T-cell (primary cell): ENCODE measurements at regions not wholly inside any gene's neighbourhood (a gene's known extent, or its start where the extent isn't known, plus 50 kb on each side); places are given as distances from the start of the nearest gene placed in this dataset.

ENCODE experiments used
- ATAC-seq, 4 experiments: fragments of 200-7000 bp in 3 of 4; fragments of 150-1000 bp in 1 of 4; cut with Tn5 transposase; replicated peaks in 1 of 4; 1 replicate in 3 of 4; 2 replicates in 1 of 4; pipeline ENCODE4 v1.10.0; 2021; ENCODE audit warnings: moderate library complexity in 3 of 4, mild to moderate bottlenecking in 2 of 4, moderate number of reproducible peaks in 1 of 4
- CTCF ChIA-PET, 2 donors: fragments of 300-600 bp; sonication (Branson Sonifier 250); formaldehyde crosslinking; loops; one replicate each; lab custom pipeline; 2022; ENCODE audit warnings: antibody characterized with exemption in 2 of 2; lab: Charles Lee
- POLR2A ChIA-PET, 2 donors: fragments of 300-600 bp; sonication (Branson Sonifier 250); formaldehyde crosslinking; loops; one replicate each; lab custom pipeline; 2022; ENCODE audit warnings: antibody characterized with exemption in 2 of 2; lab: Charles Lee
- DNase-seq, 35 experiments: peaks; one replicate each; pipeline versions ENCODE4 v3.0.0 to v3.0.0-alpha.2; 2013 to 2023
- H3K27ac ChIP-seq: one replicate; pipeline ENCODE4 v1.5.1; 2013; ENCODE audit warnings: low read length
- H3K27me3 ChIP-seq, 2 experiments: replicated peaks in 1 of 2; 1 replicate in 1 of 2; 2 replicates in 1 of 2; pipeline versions ENCODE4 v1.6.1 to v1.7.0; 2013; ENCODE audit warnings: low read length in 1 of 2, mixed read lengths in 1 of 2; ENCODE audit not compliant: control insufficient read depth in 2 of 2, insufficient read depth in 2 of 2; ENCODE audit errors: extremely low read depth in 1 of 2
- H3K36me3 ChIP-seq, 2 donors: 1 replicate in 1 of 2; 2 replicates in 1 of 2; pipeline versions ENCODE4 v1.6.1 to v1.7.0; 2013; ENCODE audit warnings: low read length in 1 of 2; ENCODE audit not compliant: control insufficient read depth in 2 of 2, insufficient read depth in 1 of 2; ENCODE audit errors: extremely low read depth in 1 of 2
- H3K4me1 ChIP-seq, 2 experiments: 1 replicate in 1 of 2; 2 replicates in 1 of 2; pipeline versions ENCODE4 v1.6.1 to v1.7.0; 2013; ENCODE audit warnings: low read length in 2 of 2, mixed read lengths in 1 of 2; ENCODE audit not compliant: insufficient read depth in 2 of 2, control insufficient read depth in 1 of 2; ENCODE audit errors: extremely low read depth in 1 of 2
- H3K4me3 ChIP-seq, 2 donors: 1 replicate in 1 of 2; 2 replicates in 1 of 2; pipeline versions ENCODE4 v1.5.1 to v1.7.0; 2013; ENCODE audit warnings: mild to moderate bottlenecking in 2 of 2, low read length in 1 of 2, moderate library complexity in 1 of 2; ENCODE audit not compliant: control insufficient read depth in 1 of 2; ENCODE audit errors: extremely low read depth in 1 of 2
- H3K9me3 ChIP-seq: 2 replicates; pipeline ENCODE4 v1.7.0; 2013
- H3K27ac Mint-ChIP-seq, 2 donors: one replicate each; pipeline ENCODE4 v1.8.0; 2020 to 2021; ENCODE audit warnings: mild to moderate bottlenecking in 2 of 2, mixed read lengths in 2 of 2
- H3K27me3 Mint-ChIP-seq, 2 donors: one replicate each; pipeline ENCODE4 v1.8.0; 2021 to 2022; ENCODE audit warnings: mixed read lengths in 2 of 2
- H3K36me3 Mint-ChIP-seq: one replicate; pipeline ENCODE4 v1.8.0; 2021; ENCODE audit warnings: mixed read lengths
- H3K4me1 Mint-ChIP-seq, 3 donors: one replicate each; pipeline ENCODE4 v1.8.0; 2020 to 2022; ENCODE audit warnings: mixed read lengths in 3 of 3, mild to moderate bottlenecking in 1 of 3
- H3K4me3 Mint-ChIP-seq, 3 donors: one replicate each; pipeline ENCODE4 v1.8.0; 2020 to 2022; ENCODE audit warnings: mild to moderate bottlenecking in 3 of 3, mixed read lengths in 3 of 3, moderate library complexity in 3 of 3
- H3K9me3 Mint-ChIP-seq, 3 donors: one replicate each; pipeline ENCODE4 v1.8.0; 2020 to 2022; ENCODE audit warnings: mixed read lengths in 3 of 3
- WGBS: methylation state at CpG from one replicate; pipeline ENCODE4 v1.1.5; 2013; ENCODE audit warnings: missing lambda C conversion rate; ENCODE audit not compliant: insufficient coverage; 5-methylcytosine and 5-hydroxymethylcytosine counted together

- Histone ChIP-seq H3K9me3 (no peaks in the 10 kb centered on the region), H3K4me3 (no peak overlapping the region), H3K36me3 (no peaks in the 10 kb centered on the region), H3K27me3 (no peaks in the 10 kb centered on the region), H3K4me1 (no peaks in the 10 kb centered on the region), H3K27ac (no peak overlapping the region)
- no peaks in the 10 kb centered on the region for H3K36me3 Mint-ChIP-seq
- ChIA-PET CTCF (no interaction called here), POLR2A (no interaction called here)
- DNase-seq = no peak
- H3K27me3 Mint-ChIP-seq = no peaks in the 10 kb centered on the region
- H3K4me1 Mint-ChIP-seq = no peaks in the 10 kb centered on the region
- H3K9me3 Mint-ChIP-seq = peaks cover 3 to 18% (median 5%) of the 10 kb centered on the region in 3 donors
- no peak for ATAC-seq
- WGBS = 80% methylated on average over 1 of the region's 5 CpGs
- H3K4me3 Mint-ChIP-seq = no peak overlapping the region
- H3K27ac Mint-ChIP-seq = no peak overlapping the region
Measured at GRCh38 chr21:27246741-27247140, 279.9 kb upstream of the ADAMTS5 start.

- Mint-ChIP-seq H3K27ac (no peak overlapping the region), H3K9me3 (peaks cover 5 to 18% (median 7%) of the 10 kb centered on the region in 3 donors), H3K27me3 (no peaks in the 10 kb centered on the region), H3K4me3 (no peak overlapping the region), H3K36me3 (no peaks in the 10 kb centered on the region), H3K4me1 (no peaks in the 10 kb centered on the region)
- no peak overlapping the region for H3K4me3 ChIP-seq
- ChIA-PET POLR2A (no interaction called here), CTCF (no interaction called here)
- H3K36me3 ChIP-seq = no peaks in the 10 kb centered on the region
- H3K27ac ChIP-seq = no peak overlapping the region
- no peaks in the 10 kb centered on the region for H3K9me3 ChIP-seq
- ATAC-seq (no peak), DNase-seq (no peak)
- no CpG with 5 or more reads among the region's 3 CpGs for WGBS
- H3K27me3 ChIP-seq = no peaks in the 10 kb centered on the region
- no peaks in the 10 kb centered on the region for H3K4me1 ChIP-seq
Measured at GRCh38 chr21:27244776-27245175, 277.9 kb upstream of the ADAMTS5 start.

GRCh38 chr21:27244352-27244751 lies 277.5 kb upstream of the ADAMTS5 start:
- Mint-ChIP-seq H3K36me3 (no peaks in the 10 kb centered on the region), H3K27me3 (no peaks in the 10 kb centered on the region), H3K27ac (no peak overlapping the region), H3K4me3 (no peak overlapping the region), H3K9me3 (peaks cover 5 to 18% (median 7%) of the 10 kb centered on the region in 3 donors), H3K4me1 (no peaks in the 10 kb centered on the region)
- Histone ChIP-seq H3K27ac (no peak overlapping the region), H3K4me1 (no peaks in the 10 kb centered on the region), H3K36me3 (no peaks in the 10 kb centered on the region), H3K4me3 (no peak overlapping the region), H3K9me3 (no peaks in the 10 kb centered on the region), H3K27me3 (no peaks in the 10 kb centered on the region)
- WGBS = no CpG with 5 or more reads among the region's 2 CpGs
- DNase-seq (no peak), ATAC-seq (no peak)
- POLR2A ChIA-PET = no interaction called here
- CTCF ChIA-PET = no interaction called here

- no peaks in the 10 kb centered on the region for H3K36me3 ChIP-seq
- POLR2A ChIA-PET = no interaction called here
Measured at GRCh38 chr21:27240839-27241238, 274.0 kb upstream of the ADAMTS5 start.

GRCh38 chr21:27233514-27234115 lies 266.7 kb upstream of the ADAMTS5 start:
- no peak for ATAC-seq
- Mint-ChIP-seq H3K4me1 (no peaks in the 10 kb centered on the region), H3K27ac (no peak overlapping the region), H3K4me3 (no peak overlapping the region), H3K9me3 (no peaks in the 10 kb centered on the region), H3K36me3 (no peaks in the 10 kb centered on the region), H3K27me3 (no peaks in the 10 kb centered on the region)
- Histone ChIP-seq H3K4me1 (no peaks in the 10 kb centered on the region), H3K9me3 (no peaks in the 10 kb centered on the region), H3K4me3 (no peak overlapping the region), H3K27me3 (no peaks in the 10 kb centered on the region), H3K36me3 (no peaks in the 10 kb centered on the region), H3K27ac (no peak overlapping the region)
- ChIA-PET CTCF (no interaction called here), POLR2A (no interaction called here)
- DNase-seq = no peak
- no CpG with 5 or more reads among the region's 2 CpGs for WGBS

More at GRCh38 chr21:27240839-27241238, 274.0 kb upstream of the ADAMTS5 start:
- Mint-ChIP-seq H3K9me3 (peaks cover 2 to 8% (median 4%) of the 10 kb centered on the region in 3 donors), H3K4me1 (no peaks in the 10 kb centered on the region), H3K36me3 (no peaks in the 10 kb centered on the region), H3K27me3 (no peaks in the 10 kb centered on the region), H3K27ac (no peak overlapping the region), H3K4me3 (no peak overlapping the region)
- no CpG with 5 or more reads among the region's 2 CpGs for WGBS
- Histone ChIP-seq H3K27ac (no peak overlapping the region), H3K27me3 (no peaks in the 10 kb centered on the region), H3K4me3 (no peak overlapping the region), H3K4me1 (no peaks in the 10 kb centered on the region), H3K9me3 (no peaks in the 10 kb centered on the region)
- CTCF ChIA-PET = no interaction called here
- DNase-seq (no peak), ATAC-seq (no peak)

- ATAC-seq (no peak), DNase-seq (no peak)
- Histone ChIP-seq H3K4me3 (no peak overlapping the region), H3K36me3 (no peaks in the 10 kb centered on the region), H3K9me3 (no peaks in the 10 kb centered on the region), H3K27ac (no peak overlapping the region), H3K27me3 (no peaks in the 10 kb centered on the region), H3K4me1 (no peaks in the 10 kb centered on the region)
- Mint-ChIP-seq H3K27me3 (no peaks in the 10 kb centered on the region), H3K9me3 (peaks cover 0 to 4% (median 3%) of the 10 kb centered on the region in 3 donors), H3K4me1 (no peaks in the 10 kb centered on the region), H3K27ac (no peak overlapping the region), H3K4me3 (no peak overlapping the region), H3K36me3 (no peaks in the 10 kb centered on the region)
- ChIA-PET POLR2A (no interaction called here), CTCF (no interaction called here)
- no CpG with 5 or more reads among the region's 2 CpGs for WGBS
Measured at GRCh38 chr21:27225940-27226339, 259.1 kb upstream of the ADAMTS5 start.

- no peaks in the 10 kb centered on the region for H3K27me3 Mint-ChIP-seq
- Histone ChIP-seq H3K27ac (no peak overlapping the region), H3K9me3 (no peaks in the 10 kb centered on the region), H3K27me3 (no peaks in the 10 kb centered on the region), H3K4me3 (no peak overlapping the region), H3K4me1 (no peaks in the 10 kb centered on the region), H3K36me3 (no peaks in the 10 kb centered on the region)
- H3K36me3 Mint-ChIP-seq = no peaks in the 10 kb centered on the region
- ChIA-PET POLR2A (no interaction called here), CTCF (no interaction called here)
- no peak overlapping the region for H3K4me3 Mint-ChIP-seq
- no peak overlapping the region for H3K27ac Mint-ChIP-seq
- no peaks in the 10 kb centered on the region for H3K4me1 Mint-ChIP-seq
- peaks cover 0 to 4% (median 3%) of the 10 kb centered on the region in 3 donors for H3K9me3 Mint-ChIP-seq
- ATAC-seq (no peak), DNase-seq (no peak)
Measured at GRCh38 chr21:27225151-27225550, 258.3 kb upstream of the ADAMTS5 start.
